Fibroblast of lung (primary cell): ENCODE measurements at regions not wholly inside any gene's neighbourhood (a gene's known extent, or its start where the extent isn't known, plus 50 kb on each side); places are given as distances from the start of the nearest gene placed in this dataset.

Source experiments
- DNase-seq, 2 donors: peaks; one replicate each; pipeline versions ENCODE4 v3.0.0 to v3.0.0-alpha.2; 2010; ENCODE audit warnings: low read depth in 2 of 2
- H2AFZ ChIP-seq: 2 replicates; pipeline ENCODE4 v1.5.1; 2012; ENCODE audit warnings: low read length, control low read depth, inconsistent platforms
- H3K27ac ChIP-seq: 2 replicates; pipeline ENCODE4 v1.5.1; 2011; ENCODE audit warnings: low read length, control low read depth; ENCODE audit not compliant: insufficient read depth
- H3K27me3 ChIP-seq: 2 replicates; pipeline ENCODE4 v1.5.1; 2011; ENCODE audit warnings: mild to moderate bottlenecking, low read length; ENCODE audit not compliant: control insufficient read depth, insufficient read depth
- H3K36me3 ChIP-seq: 2 replicates; pipeline ENCODE4 v1.5.1; 2011; ENCODE audit warnings: low read length; ENCODE audit not compliant: control insufficient read depth, insufficient read depth
- H3K4me1 ChIP-seq: 2 replicates; pipeline ENCODE4 v1.5.1; 2011; ENCODE audit warnings: low read length; ENCODE audit not compliant: control insufficient read depth, insufficient read depth; ENCODE audit errors: extremely low read depth
- H3K4me2 ChIP-seq: 2 replicates; pipeline ENCODE4 v1.5.1; 2011; ENCODE audit warnings: low read length, control low read depth; ENCODE audit not compliant: insufficient read depth; ENCODE audit errors: extremely low read depth
- H3K4me3 ChIP-seq, 4 experiments: fragments of 200-600 bp in 1 of 4; sonication (generic) in 1 of 4; replicated peaks in 1 of 4; 2 replicates each; pipeline ENCODE4 v1.5.1; 2011 to 2016; ENCODE audit warnings: low read length in 4 of 4, low read depth in 3 of 4, mild to moderate bottlenecking in 3 of 4, control low read depth in 2 of 4, inconsistent platforms in 1 of 4, mixed read lengths in 1 of 4; ENCODE audit not compliant: insufficient read depth in 1 of 4; ENCODE audit errors: control extremely low read depth in 1 of 4
- H3K79me2 ChIP-seq: 2 replicates; pipeline ENCODE4 v1.5.1; 2012; ENCODE audit warnings: mild to moderate bottlenecking, low read length, inconsistent platforms; ENCODE audit not compliant: control insufficient read depth, insufficient read depth
- H3K9ac ChIP-seq: 2 replicates; pipeline ENCODE4 v1.5.1; 2011; ENCODE audit warnings: mild to moderate bottlenecking, low read length, control low read depth; ENCODE audit not compliant: insufficient read depth
- H3K9me3 ChIP-seq: 2 replicates; pipeline ENCODE4 v1.5.1; 2012; ENCODE audit warnings: low read depth, low read length; ENCODE audit not compliant: control insufficient read depth, insufficient read depth
- H4K20me1 ChIP-seq: 2 replicates; pipeline ENCODE4 v1.5.1; 2011; ENCODE audit warnings: low read length; ENCODE audit not compliant: control insufficient read depth, insufficient read depth; ENCODE audit errors: extremely low read depth
- EZH2 ChIP-seq: IDR thresholded peaks from 2 replicates; pipeline ENCODE4 v1.5.1; 2012; ENCODE audit warnings: low read length, control low read depth, mild to moderate bottlenecking; ENCODE audit errors: missing control alignments
- TF ChIP-seq, protein P1 (sequence below), 2 donors: IDR thresholded peaks in 1 of 2; conservative IDR thresholded peaks in 1 of 2; 1 replicate in 1 of 2; 2 replicates in 1 of 2; pipeline ENCODE4 v1.5.1; 2011 to 2012; ENCODE audit warnings: low read length in 2 of 2, control low read depth in 1 of 2, inconsistent platforms in 1 of 2, low read depth in 1 of 2, mild to moderate bottlenecking in 1 of 2

- H3K9me3 ChIP-seq: no peaks in the 10 kb centered on the region
- H4K20me1 ChIP-seq: no peaks in the 10 kb centered on the region
- no peak overlapping the region for H3K4me3 ChIP-seq
- no peaks in the 10 kb centered on the region for H3K36me3 ChIP-seq
- H3K27me3 ChIP-seq: no peaks in the 10 kb centered on the region
- H2AFZ ChIP-seq: no peak overlapping the region
- no peak overlapping the region for H3K4me2 ChIP-seq
- no peak overlapping the region for H3K27ac ChIP-seq
- DNase-seq: no peak
- TF ChIP-seq, protein P1, sequence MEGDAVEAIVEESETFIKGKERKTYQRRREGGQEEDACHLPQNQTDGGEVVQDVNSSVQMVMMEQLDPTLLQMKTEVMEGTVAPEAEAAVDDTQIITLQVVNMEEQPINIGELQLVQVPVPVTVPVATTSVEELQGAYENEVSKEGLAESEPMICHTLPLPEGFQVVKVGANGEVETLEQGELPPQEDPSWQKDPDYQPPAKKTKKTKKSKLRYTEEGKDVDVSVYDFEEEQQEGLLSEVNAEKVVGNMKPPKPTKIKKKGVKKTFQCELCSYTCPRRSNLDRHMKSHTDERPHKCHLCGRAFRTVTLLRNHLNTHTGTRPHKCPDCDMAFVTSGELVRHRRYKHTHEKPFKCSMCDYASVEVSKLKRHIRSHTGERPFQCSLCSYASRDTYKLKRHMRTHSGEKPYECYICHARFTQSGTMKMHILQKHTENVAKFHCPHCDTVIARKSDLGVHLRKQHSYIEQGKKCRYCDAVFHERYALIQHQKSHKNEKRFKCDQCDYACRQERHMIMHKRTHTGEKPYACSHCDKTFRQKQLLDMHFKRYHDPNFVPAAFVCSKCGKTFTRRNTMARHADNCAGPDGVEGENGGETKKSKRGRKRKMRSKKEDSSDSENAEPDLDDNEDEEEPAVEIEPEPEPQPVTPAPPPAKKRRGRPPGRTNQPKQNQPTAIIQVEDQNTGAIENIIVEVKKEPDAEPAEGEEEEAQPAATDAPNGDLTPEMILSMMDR (conservative IDR thresholded peaks at IDR 0.05 in 1 of 2, IDR thresholded peaks at IDR 0.05 in 1 of 2; ENCODE audit: low read depth in 1 of 2, low read length in 2 of 2): no peak
- TF ChIP-seq EZH2: no peak
- H3K4me1 ChIP-seq: no peaks in the 10 kb centered on the region
- H3K9ac ChIP-seq: no peak overlapping the region
- H3K79me2 ChIP-seq: no peaks in the 10 kb centered on the region
These were observed 849.9 kb upstream of the SEMA6A start for GRCh38 chr5:117424559-117424958.

DNA sequence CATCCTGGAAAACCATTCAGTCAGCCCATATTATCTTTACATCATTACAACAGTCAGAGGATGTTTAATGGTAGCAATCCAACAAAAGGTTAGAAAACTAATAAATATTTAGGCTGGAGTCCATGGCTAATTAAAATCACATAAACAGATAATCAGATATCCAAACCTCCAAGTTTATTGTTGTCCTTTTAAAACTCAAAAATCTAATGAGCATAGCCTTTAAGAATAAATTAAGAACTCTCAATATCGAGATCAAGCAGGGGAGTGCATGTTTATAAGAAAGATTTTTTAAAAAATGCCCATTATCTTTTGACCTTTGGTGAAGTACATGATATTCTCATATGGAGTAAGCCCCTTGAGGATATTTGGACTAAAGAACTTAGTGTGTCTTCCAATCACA lies 842.9 kb upstream of the SEMA6A start:
- no peak overlapping the region for H3K9ac ChIP-seq
- DNase-seq: no peak
- no peaks in the 10 kb centered on the region for H4K20me1 ChIP-seq
- no peak overlapping the region for H3K4me2 ChIP-seq
- no peaks in the 10 kb centered on the region for H3K79me2 ChIP-seq
- no peaks in the 10 kb centered on the region for H3K9me3 ChIP-seq
- H3K36me3 ChIP-seq: no peaks in the 10 kb centered on the region
- TF ChIP-seq, protein P1 (conservative IDR thresholded peaks at IDR 0.05 in 1 of 2, IDR thresholded peaks at IDR 0.05 in 1 of 2; ENCODE audit: low read depth in 1 of 2, low read length in 2 of 2): no peak
- no peak for TF ChIP-seq EZH2
- H3K4me1 ChIP-seq: no peaks in the 10 kb centered on the region
- no peak overlapping the region for H3K27ac ChIP-seq
- H3K4me3 ChIP-seq: no peak overlapping the region
- H3K27me3 ChIP-seq: no peaks in the 10 kb centered on the region
- H2AFZ ChIP-seq: no peak overlapping the region

- Histone ChIP-seq H4K20me1 (no peaks in the 10 kb centered on the region), H3K27ac (no peak overlapping the region), H3K4me2 (no peak overlapping the region), H3K79me2 (no peaks in the 10 kb centered on the region), H3K4me3 (no peak overlapping the region), H3K9ac (no peak overlapping the region), H3K9me3 (no peaks in the 10 kb centered on the region), H3K36me3 (no peaks in the 10 kb centered on the region), H2AFZ (no peak overlapping the region), H3K4me1 (no peaks in the 10 kb centered on the region), H3K27me3 (no peaks in the 10 kb centered on the region)
- no peak for TF ChIP-seq EZH2
- TF ChIP-seq, protein P1 (conservative IDR thresholded peaks at IDR 0.05 in 1 of 2, IDR thresholded peaks at IDR 0.05 in 1 of 2; ENCODE audit: low read depth in 1 of 2, low read length in 2 of 2): no peak
- no peak for DNase-seq
These were observed 840.3 kb upstream of the SEMA6A start for GRCh38 chr5:117414926-117415325.
